Ishikawa (cell line): ENCODE measurements at regions not wholly inside any gene's neighbourhood (a gene's known extent, or its start where the extent isn't known, plus 50 kb on each side); places are given as distances from the start of the nearest gene placed in this dataset.

Source experiments
- MAX ChIP-seq: IDR thresholded peaks from 2 replicates; pipeline ENCODE4 v1.6.1; 2012
- RAD21 ChIP-seq: IDR thresholded peaks from 2 replicates; pipeline ENCODE4 v1.6.1; 2012; ENCODE audit warnings: low read depth
- REST ChIP-seq: IDR thresholded peaks from 2 replicates; pipeline ENCODE4 v1.6.1; 2012; ENCODE audit warnings: low read depth, mild to moderate bottlenecking

GRCh38 chrX:40523852-40524251 is 56.9 kb upstream of the ATP6AP2 start:
- TF ChIP-seq RAD21 (no peak), MAX (no peak), REST (no peak)
